Fibroblast of skin of left biceps (primary cell): ENCODE measurements at regions not wholly inside any gene's neighbourhood (a gene's known extent, or its start where the extent isn't known, plus 50 kb on each side); places are given as distances from the start of the nearest gene placed in this dataset.

Experiments used
- DNase-seq, 2 experiments: peaks; one replicate each; pipeline ENCODE4 v3.0.0-alpha.2; 2013; ENCODE audit warnings: low read depth in 2 of 2

DNA sequence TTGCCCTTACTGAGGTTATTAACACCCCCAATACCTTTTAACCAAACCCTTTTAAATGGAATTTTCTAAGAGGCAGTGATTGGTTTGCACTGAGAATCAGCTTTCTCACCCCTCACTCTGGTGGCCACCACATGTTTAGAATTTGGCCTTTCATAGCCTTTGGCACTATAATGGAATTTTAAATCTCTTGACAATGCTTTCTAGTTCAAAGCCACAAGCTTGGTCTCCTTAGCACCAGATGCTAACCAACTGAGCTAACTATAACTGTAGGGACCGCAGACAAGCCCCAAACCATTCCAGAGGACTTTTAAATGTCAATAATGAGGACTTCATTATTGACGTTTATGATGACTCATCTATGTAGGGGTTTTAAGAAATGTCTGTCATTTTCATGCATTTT is 238.7 kb upstream of the SNX7 start:
- peak; percentile 39 to 53 for DNase-seq

DNA sequence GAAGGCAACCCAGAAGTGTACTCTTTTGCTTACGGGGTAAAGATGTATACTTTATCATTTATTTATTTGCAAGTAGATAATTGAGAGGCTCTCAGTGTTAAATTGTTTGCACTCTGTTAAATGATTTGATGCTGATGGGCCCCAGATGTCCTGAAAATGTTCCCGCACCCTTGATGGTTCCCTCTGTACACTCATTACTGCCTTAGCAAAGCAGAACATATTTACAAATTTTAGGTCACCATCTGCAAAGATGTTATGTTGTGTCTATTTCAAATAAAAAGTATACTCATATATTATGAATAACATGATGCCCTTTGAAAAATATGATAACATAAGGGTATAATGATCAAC is 240.5 kb upstream of the SNX7 start:
- no peak for DNase-seq

DNA sequence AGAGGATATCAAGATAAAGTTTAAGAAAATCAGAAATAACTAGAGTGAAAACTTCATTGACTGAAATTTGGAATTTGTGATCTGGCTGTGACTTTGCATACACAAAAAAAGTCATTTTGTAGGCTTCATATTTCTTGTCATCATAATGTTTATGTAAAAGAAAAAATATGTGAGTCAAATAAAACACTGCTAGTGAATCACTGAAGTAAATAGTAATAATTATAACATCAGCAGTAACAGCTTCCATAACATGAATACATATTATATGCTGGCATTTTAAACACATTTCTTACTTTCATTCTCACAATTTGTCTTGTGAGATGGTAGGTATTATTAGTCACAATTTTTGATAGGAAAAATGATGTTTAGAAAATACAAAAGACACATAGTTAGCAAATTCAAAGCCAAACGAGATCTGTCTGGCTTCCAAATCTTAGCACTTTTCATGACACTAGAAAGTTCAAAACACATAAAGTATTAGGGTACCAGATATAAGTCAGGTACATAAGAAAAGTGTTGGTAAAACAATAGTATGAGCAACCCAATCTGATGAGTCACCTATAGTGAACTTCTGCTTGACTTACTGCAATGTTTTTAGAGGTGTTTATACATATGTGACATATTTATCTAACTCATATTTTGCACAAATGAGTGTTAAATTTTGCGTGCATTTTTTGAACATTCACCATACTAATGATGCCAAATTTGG is 241.0 kb upstream of the SNX7 start:
- DNase-seq = no peak

DNA sequence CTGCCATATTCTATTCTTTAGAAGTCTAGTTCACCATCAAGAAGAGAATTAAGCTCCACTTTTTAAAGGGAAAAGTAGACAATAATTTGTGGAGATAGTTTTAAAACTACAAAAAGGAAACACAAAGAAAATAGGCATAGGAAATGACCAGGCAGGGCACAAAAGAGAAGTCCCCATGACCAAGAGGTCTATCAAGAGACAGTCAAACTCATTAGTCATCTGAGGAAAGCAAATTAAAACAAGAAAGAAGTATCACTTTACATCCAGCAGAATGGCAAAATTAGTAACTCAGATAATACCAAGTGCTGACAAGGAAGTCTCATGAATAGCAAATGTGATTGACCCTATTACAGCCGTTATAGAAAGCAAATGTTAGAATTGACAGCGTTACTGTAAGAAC is 243.7 kb upstream of the SNX7 start:
- no peak for DNase-seq

DNA sequence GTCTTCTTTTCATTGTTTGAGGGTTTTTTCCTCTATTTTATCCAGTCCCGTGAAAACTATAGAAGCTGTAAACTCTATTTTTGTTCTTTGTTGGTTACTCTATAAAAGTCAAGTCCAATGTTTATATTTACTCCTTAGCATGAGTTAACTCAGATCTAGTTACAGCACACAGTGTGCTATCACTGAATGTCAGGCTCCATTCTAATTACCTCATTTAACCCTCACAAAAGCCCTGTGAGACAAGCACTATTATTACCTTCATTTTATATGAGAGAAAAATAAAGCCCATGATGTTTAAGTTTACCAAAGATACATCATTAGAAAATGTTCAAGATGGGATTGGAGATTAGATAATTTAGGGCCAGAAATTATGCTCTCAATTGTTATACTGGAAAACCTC is 251.4 kb upstream of the SNX7 start:
- DNase-seq = no peak

DNA sequence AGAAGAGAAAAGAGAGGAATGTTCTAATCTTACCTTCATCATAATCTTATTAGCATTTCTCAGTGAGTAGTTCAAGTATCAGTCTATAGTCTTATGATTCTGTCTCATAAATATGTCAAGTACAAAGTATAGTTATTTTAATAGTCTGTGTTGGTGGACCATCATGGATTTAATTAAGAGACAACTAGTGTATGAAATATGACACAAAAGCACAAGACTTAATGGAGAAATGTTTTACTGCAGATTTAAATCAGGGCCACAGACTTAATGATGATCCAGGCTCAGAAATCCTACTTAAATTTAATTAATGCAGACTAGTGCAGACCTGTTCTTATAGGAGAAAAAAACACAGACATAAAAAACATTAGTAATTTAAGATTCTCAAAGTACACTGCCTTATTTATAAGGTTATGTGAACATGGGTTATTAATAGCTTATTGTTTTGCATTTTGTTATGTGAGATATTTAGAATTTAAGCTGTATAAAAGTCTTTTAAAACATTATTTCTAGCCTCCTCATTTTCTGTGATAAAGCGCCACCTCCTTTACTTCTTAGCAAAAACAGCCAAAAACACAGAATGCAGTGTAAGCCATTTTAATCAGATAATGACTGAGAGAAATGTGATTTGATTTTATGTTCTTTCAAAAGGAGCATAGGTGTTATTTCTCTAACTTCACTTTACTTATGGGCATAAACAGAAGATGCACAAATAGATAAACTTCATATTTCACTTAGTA is 255.0 kb upstream of the SNX7 start:
- DNase-seq = no peak

DNA sequence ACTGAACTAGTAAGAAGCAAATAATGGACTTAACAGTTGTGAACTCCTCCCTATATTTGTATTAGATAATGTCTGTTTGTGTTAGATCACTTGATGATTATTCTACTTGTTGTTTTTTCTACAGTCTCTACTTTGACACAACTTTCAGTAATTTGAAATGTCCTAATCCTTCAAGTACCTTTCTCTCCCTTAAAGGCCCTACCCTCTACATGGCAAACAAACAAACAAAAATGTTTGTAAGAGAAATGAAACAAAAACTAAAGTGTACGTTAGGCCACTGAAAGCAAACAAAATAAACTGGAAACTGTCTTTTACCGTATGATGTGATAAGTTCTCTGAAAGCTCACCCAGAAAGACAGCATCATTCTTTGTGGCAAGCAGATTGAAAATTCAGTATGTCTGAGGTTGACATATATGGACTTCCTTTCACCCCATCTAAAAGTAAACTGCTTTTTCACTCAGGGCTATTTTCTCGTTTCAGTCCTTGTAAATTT is 255.9 kb upstream of the SNX7 start:
- DNase-seq = no peak

DNA sequence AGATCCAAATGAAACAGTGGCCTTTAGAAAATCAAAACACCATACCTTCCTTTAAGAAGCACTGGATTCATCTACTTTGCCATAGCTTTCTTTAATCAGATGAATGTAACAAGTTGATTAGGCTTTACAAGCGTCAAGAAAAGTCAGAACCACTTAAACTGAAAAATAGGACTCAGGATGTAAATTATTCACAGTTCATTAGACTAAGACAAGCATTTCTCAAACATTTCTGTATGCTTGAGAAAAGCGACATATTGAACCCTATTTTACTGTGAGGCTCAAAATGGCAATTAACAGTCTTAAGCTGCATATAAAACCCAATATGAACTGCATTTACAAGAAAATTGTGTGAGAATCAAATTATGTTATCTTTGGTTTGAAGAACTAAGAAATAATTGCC is 256.7 kb upstream of the SNX7 start:
- no peak for DNase-seq

DNA sequence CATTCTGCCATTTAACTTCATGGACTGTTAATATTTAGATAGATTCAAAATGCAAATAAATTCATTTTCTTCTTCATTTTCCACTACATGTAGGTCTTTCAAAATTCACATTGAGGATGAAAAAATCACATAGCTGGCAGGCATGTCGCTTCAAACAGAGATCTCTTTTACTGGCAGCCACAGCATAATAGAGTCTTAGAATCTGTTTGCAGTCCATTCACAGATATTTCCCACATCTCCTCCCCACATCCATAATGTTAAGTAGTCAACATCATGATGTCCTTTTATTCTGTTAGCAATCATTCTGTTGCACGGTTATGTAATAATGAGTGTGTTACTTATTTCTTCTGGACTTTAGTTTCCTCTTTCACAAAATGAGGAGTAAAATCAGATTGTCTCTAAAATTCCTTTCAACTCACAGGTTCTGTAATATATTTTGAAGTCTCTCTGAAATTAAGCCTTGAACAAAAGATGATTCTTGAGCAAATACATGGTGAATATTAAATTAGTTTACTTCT is 257.5 kb upstream of the SNX7 start:
- no peak for DNase-seq

DNA sequence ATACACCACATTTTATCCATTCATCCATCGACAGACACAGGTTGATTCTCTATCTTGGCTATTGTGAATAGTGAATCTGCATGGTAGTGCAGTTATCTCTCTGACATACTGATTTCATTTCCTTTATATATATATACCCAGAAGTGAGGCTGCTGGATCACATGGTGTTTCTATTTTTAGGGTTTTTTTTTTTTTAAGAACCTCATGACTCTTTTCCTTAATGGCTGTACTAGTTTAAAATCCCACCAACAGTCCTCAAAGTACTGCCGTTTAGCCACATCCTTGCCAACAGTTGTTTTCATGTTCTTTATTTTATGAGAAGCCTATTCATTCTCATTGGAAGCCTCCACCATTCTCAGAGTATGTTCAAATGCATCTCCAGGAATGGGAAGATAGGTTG is 258.7 kb upstream of the SNX7 start:
- no peak for DNase-seq

DNA sequence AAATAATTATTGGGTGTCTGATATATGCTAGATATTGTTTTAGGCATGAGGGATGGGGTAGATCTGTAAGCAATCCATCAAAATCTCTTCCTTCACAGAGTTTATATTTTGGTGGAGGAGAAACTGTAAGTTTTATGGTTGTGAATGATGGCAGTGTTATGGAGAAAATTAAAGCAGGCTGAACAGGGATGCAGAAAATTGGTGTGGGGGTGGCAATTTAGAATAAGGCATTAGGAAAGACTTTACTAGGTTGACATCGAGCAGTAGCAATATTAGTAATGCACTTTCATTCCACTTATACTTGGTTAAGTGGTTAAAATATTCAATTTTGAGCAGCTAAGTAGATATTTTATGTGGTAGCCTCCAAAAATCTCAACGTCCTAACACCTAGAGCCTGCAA is 261.1 kb upstream of the SNX7 start:
- no peak for DNase-seq

DNA sequence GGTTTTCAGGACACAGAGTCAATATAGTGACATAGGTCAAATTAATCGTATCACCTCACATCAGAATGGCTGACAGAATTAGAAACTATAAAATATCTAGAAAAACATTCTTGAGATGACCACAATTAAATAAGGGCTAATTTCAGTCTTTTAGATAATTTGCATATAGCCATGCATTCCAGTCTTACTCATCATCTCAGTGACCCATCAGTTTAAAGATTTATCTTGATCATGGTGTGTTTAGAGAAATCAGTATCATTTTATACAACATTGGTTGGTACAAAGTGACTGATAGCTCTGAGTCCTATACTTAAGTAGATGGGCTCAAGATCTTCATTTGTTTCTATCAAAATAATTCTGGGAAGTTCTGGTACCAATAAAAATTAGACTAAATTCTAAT is 262.3 kb upstream of the SNX7 start:
- no peak for DNase-seq

DNA sequence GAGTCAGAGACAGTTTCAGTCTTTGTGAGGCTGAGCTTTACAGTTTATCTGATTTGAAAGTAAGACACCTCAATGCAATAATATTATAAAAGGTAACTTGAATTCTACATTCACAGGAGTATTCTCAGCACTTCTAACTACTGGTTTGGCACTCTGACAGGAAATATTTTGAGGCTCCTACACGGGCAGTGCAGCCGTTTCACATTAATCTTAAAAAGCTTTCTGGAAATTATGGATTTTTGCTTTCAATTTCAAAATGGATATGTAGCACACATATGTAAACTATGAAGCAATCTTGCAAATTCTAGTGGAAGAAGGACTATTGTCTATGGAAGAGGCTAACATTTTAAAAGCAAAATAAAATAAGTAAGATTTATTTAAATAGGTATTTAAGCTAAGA is 262.9 kb upstream of the SNX7 start:
- DNase-seq = peak in 1 of 2 experiments; percentile 34

DNA sequence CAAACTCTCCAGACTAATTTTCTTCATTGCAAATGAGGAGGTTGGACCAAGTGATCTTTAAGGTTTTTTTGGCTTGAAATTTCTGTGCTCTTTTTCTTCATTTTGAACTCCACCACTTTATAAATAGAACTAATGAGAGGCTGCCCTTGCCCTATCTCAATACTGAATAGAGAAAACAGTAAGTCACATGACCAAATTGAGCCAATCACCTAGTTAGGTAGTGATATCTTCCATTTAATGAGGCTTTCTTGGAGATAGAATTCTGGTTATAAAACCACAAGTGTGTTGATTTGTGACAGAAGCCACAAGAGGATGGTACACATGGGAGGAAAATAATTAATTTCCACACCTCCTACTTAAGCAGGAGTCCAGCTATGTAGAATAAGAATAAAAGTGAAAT is 263.4 kb upstream of the SNX7 start:
- no peak for DNase-seq

DNA sequence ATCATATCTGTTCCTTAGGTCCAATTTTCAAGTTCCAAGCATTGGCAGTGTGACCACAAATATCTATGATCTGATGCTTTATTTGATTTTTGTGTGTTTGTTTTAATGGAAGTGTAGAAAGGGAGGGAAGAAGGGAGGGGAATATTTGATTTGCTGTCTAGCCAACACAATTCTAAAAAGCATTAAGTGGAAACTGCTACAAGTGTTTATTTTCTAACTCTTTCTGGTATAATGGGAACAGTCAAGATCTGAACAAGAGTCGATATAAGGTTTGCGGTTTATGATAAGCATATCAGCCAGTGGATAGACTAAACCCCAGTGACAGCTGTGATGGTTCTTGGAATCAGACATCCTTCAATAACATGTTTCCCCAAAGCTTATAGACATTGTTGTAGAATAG is 267.8 kb upstream of the SNX7 start:
- DNase-seq = no peak

DNA sequence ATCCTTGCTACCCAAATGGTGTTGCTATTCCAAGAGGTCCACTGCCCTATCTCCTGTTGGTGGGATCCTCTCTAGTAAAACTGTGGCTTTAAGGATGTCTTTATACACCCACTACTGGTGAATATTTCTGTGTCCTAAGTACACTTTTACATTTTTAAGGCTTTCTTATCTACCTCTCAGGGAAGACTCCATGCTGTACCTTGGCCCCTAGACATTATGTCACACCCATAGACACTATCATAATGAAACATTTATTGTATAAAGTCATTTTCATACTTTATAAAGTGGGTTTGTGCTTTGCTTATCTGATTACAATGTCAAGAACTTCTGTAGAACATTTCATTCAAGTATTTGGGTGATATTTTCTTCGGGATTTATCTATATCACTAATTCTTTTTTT is 270.3 kb upstream of the SNX7 start:
- DNase-seq = no peak

DNA sequence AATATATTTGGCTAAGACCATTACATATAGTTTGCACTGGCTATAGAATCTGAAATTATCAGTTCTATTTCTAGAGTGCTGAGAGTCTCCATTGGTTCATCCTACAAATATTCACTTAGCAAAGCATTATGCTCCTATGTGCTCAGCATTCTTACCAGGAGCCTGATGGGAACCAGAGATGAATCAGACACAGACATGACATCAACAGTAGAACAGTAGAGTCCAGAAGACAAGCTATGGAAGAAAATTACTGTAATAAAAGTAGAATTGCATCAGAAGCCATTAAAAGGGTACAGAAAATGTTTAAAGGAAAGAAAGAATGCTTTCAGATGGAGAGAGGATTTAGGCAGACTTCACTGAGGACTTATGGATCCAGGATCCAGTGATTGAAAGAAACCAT is 271.7 kb upstream of the SNX7 start:
- peak; percentile 65 to 71 for DNase-seq

DNA sequence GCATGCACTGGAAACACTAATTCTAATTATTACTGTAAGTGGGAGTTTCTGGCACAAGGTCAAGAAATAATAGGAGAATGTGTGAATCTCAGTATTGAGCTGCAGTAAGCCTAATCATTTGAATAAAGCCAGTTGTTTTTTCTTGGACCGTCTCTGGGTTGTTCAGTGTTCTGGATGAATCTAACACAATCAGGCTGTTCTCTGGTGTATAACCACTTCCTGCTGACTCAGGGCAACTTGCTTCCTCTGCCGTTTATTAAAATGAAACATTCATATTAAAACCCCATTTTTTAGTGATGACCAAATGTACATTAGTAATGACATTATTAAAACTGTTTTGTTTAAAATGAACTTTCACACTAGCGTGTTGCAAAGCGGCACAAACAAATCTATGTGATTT is 273.1 kb upstream of the SNX7 start:
- peak; percentile 66 to 67 for DNase-seq

DNA sequence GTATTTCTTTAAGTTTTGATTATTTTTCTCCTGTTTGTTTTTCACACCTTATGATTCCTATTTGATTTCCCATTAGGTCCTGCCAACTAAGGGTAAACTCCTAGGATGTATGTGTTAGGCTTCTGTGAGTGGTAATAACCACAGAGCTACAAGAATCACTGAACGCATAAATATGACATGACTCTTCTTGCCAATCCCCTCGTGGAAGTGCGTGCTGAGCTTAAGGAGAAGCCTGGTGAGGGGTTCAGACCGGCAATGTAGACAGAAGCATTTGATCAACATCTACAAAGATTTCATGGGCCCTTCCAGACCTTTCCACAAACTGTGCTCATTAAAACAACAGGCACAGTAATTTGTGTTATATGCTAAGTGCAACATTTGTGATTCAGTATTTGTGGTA is 273.8 kb upstream of the SNX7 start:
- DNase-seq = no peak

DNA sequence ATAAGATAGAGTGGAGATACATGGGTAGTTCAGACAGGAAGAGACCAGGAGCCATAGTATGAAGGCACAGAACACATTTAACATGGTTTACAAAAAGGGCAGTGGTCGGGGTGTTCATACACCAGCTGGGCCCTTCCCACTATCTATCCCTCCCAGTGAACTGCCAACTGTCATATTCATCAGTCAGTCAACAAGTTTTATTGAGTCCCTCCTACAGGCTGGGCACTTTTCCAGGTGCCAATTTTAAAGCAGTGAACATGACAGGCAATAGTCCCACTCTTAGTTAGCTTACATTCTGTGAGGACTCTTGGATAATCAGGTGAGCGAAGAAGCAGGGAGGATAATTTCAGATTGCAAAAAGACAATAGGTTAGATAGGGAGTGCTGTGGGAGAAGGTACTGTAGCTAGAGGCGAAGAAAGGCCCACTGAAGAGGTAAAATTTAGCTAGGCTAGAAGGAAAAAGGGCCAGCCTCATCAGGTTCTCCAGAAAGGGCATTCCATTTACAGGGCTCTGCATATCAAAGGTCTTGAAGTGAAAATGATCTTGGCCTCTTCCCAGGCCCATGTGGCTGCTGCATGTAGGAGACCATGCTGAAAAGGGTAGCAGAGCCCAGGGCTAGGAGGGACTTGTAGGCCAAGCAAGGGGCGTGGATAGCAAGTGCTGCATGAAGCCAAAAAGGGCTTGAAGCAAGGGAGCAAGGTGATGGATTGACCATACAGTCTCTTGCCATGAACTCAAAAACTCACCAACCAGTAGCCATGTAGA is 274.7 kb upstream of the SNX7 start:
- no peak for DNase-seq

DNA sequence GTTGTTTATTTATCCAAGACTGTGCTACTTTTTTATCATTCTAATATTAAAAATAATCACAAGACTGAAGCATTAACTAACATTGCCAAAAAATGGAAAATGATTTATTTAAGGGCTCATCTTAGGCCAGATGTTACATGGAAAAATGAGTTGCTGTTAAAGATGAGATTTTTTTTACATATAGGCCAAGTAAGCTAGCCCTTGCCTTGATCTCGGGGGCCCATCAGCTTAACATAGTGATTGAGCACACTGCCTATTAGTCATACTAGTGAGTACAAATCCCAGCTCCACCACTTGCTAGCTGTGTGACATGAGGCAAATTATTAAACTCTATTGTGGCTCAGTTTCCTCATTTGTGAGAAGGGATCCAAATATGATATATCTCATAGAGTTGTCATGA is 275.9 kb upstream of the SNX7 start:
- no peak for DNase-seq

DNA sequence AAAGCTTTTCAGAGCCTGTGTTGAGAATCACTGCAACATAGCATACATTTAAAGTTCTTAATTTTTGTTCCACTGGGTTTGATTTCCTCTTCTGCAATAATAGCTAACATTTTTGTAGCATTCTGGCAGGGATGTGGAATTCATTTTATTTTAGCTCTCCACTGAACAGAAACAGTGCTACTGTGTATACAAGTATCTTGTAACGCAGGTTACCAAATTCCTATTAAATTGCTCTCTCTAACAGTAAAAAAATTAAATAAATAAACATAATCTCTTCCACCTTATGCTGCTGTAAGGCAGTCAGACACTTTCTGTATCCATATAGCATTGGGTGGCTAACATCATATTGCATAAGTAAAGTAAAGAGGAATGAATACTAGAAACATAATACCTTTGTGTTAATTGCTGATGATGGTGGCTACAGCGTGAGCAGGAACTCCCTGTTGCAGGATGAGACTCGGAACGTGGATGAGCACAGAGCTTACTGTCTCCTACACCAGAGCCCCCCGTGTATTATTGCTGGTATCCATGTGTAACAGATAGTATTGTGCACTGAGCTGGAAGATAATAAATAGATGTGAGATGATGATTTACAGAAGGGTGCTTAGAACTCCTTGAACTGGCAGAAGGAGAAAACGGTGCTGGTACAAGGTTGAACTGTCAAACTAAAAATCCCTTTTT is 276.9 kb upstream of the SNX7 start:
- DNase-seq = peak in 1 of 2 experiments; percentile 23
